ENCODE measurements at regions not wholly inside any gene's neighbourhood (a gene's known extent, or its start where the extent isn't known, plus 50 kb on each side); places are given as distances from the start of the nearest gene placed in this dataset.
A peak's percentile ranks its signal among the peaks of the same experiment; 100 is the strongest.

GRCh38 chr12:91824991-91825390 lies 320.7 kb downstream of the BTG1 start:
- peaks cover 2 to 7% (median 4%) of the 10 kb centered on the region in 8 donors for H3K9me3 Mint-ChIP-seq
- H3K4me3 Mint-ChIP-seq = no peak overlapping the region
- POLR2A ChIA-PET (ENCODE audit: partially characterized antibody) = interaction anchor here (1.4 kb wide), 1 partner anchor 52 kb away, joined by 6 read pairs; no protein-coding TSS in a partner anchor

GRCh38 chr12:91819132-91819447 lies 326.6 kb downstream of the BTG1 start:
- H3K27ac ChIP-seq (ENCODE audit: low read depth, low read length) = no peak overlapping the region
- Mint-ChIP-seq H3K27me3 (no peaks in the 10 kb centered on the region), H3K4me1 (peaks cover 0 to 7% (median 5%) of the 10 kb centered on the region in 4 donors), H3K27ac (peak overlapping the region in 1 of 7 donors; percentile 49), H3K36me3 (peaks cover 0 to 4% of the 10 kb centered on the region in 2 donors), H3K4me3 (no peak overlapping the region), H3K9me3 (peaks cover 3 to 13% (median 4%) of the 10 kb centered on the region in 8 donors)
- no peaks in the 10 kb centered on the region for H3K27me3 ChIP-seq (ENCODE audit: insufficient read depth, low read length)
- H3K36me3 ChIP-seq (ENCODE audit: insufficient read depth, low read length) = no peaks in the 10 kb centered on the region
- intact Hi-C loops (cut with micrococcal nuclease) = loop anchor here (10.0 kb wide), 1 partner anchor 106 kb away; no protein-coding TSS in a partner anchor
- ChIA-PET CTCF (ENCODE audit: partially characterized antibody) (interaction anchor here (3.6 kb wide), 1 partner anchor 8 kb away, joined by 36 read pairs; no protein-coding TSS in a partner anchor), POLR2A (ENCODE audit: partially characterized antibody) (interaction anchor here (0.7 to 1.0 kb wide), 2 partner anchors 58 to 327 kb away, joined by 3 read pairs; partner anchors contain the start of gene BTG1)
- no peak overlapping the region for H3K4me3 ChIP-seq (ENCODE audit: low read length in 2 of 2)
- no peak for DNase-seq
- H3K4me1 ChIP-seq (ENCODE audit: insufficient read depth, low read length) = no peaks in the 10 kb centered on the region
- no peaks in the 10 kb centered on the region for H3K9me3 ChIP-seq (ENCODE audit: control insufficient read depth in 1 of 2, low read length in 2 of 2)

More at GRCh38 chr12:91824991-91825390, 320.7 kb downstream of the BTG1 start:
- Histone ChIP-seq H3K27me3 (ENCODE audit: insufficient read depth, low read length) (no peaks in the 10 kb centered on the region), H3K4me1 (ENCODE audit: insufficient read depth, low read length) (no peaks in the 10 kb centered on the region), H3K4me3 (ENCODE audit: low read length in 2 of 2) (no peak overlapping the region), H3K27ac (ENCODE audit: low read depth, low read length) (no peak overlapping the region), H3K36me3 (ENCODE audit: insufficient read depth, low read length) (no peaks in the 10 kb centered on the region), H3K9me3 (ENCODE audit: control insufficient read depth in 1 of 2, low read length in 2 of 2) (no peaks in the 10 kb centered on the region)
- Mint-ChIP-seq H3K36me3 (peaks cover 0 to 4% of the 10 kb centered on the region in 2 donors), H3K4me1 (peaks cover 0 to 2% (median 0%) of the 10 kb centered on the region in 4 donors), H3K27me3 (no peaks in the 10 kb centered on the region), H3K27ac (no peak overlapping the region)
- intact Hi-C loops (cut with micrococcal nuclease) = no loop called here
- CTCF ChIA-PET (ENCODE audit: partially characterized antibody) = interaction anchor here (1.4 to 3.2 kb wide), 2 partner anchors 13 to 52 kb away, joined by 3 to 11 read pairs; no protein-coding TSS in a partner anchor
- no peak for DNase-seq

GRCh38 chr12:91818227-91819131 lies 327.2 kb downstream of the BTG1 start:
- Mint-ChIP-seq H3K36me3 (peaks cover 0 to 4% of the 10 kb centered on the region in 2 donors), H3K4me3 (no peak overlapping the region), H3K9me3 (peaks cover 3 to 13% (median 4%) of the 10 kb centered on the region in 8 donors), H3K4me1 (peaks cover 0 to 7% (median 6%) of the 10 kb centered on the region in 4 donors), H3K27ac (peak overlapping the region in 1 of 7 donors; percentile 49), H3K27me3 (no peaks in the 10 kb centered on the region)
- ChIA-PET CTCF (ENCODE audit: partially characterized antibody) (no interaction called here), POLR2A (ENCODE audit: partially characterized antibody) (interaction anchor here (1.0 kb wide), 1 partner anchor 58 kb away, joined by 3 read pairs; no protein-coding TSS in a partner anchor)
- no peak for DNase-seq
- Histone ChIP-seq H3K36me3 (ENCODE audit: insufficient read depth, low read length) (no peaks in the 10 kb centered on the region), H3K27ac (ENCODE audit: low read depth, low read length) (no peak overlapping the region), H3K4me1 (ENCODE audit: insufficient read depth, low read length) (no peaks in the 10 kb centered on the region), H3K9me3 (ENCODE audit: control insufficient read depth in 1 of 2, low read length in 2 of 2) (no peaks in the 10 kb centered on the region), H3K4me3 (ENCODE audit: low read length in 2 of 2) (no peak overlapping the region), H3K27me3 (ENCODE audit: insufficient read depth, low read length) (no peaks in the 10 kb centered on the region)
- intact Hi-C loops (cut with micrococcal nuclease) = loop anchor here (10.0 kb wide), 1 partner anchor 106 kb away; no protein-coding TSS in a partner anchor

- POLR2A ChIA-PET (ENCODE audit: partially characterized antibody) = no interaction called here
- DNase-seq = no peak
- CTCF ChIA-PET (ENCODE audit: partially characterized antibody) = no interaction called here
- no peaks in the 10 kb centered on the region for H3K4me1 ChIP-seq (ENCODE audit: insufficient read depth, low read length)
- intact Hi-C loops (cut with micrococcal nuclease) = loop anchor here (10.0 kb wide), 1 partner anchor 107 kb away; no protein-coding TSS in a partner anchor
- H3K27me3 ChIP-seq (ENCODE audit: insufficient read depth, low read length) = no peaks in the 10 kb centered on the region
- no peaks in the 10 kb centered on the region for H3K36me3 ChIP-seq (ENCODE audit: insufficient read depth, low read length)
- no peaks in the 10 kb centered on the region for H3K27me3 Mint-ChIP-seq
- no peak overlapping the region for H3K27ac Mint-ChIP-seq
- peaks cover 3 to 13% (median 4%) of the 10 kb centered on the region in 8 donors for H3K9me3 Mint-ChIP-seq
- no peak overlapping the region for H3K4me3 ChIP-seq (ENCODE audit: low read length in 2 of 2)
- peaks cover 0 to 4% of the 10 kb centered on the region in 2 donors for H3K36me3 Mint-ChIP-seq
- no peak overlapping the region for H3K4me3 Mint-ChIP-seq
- H3K4me1 Mint-ChIP-seq = peaks cover 0 to 7% (median 6%) of the 10 kb centered on the region in 4 donors
- H3K27ac ChIP-seq (ENCODE audit: low read depth, low read length) = no peak overlapping the region
- no peaks in the 10 kb centered on the region for H3K9me3 ChIP-seq (ENCODE audit: control insufficient read depth in 1 of 2, low read length in 2 of 2)
Measured at GRCh38 chr12:91817517-91817916, 328.1 kb downstream of the BTG1 start.

- H3K27me3 ChIP-seq (ENCODE audit: insufficient read depth, low read length) = no peaks in the 10 kb centered on the region
- H3K4me1 Mint-ChIP-seq = peaks cover 6 to 17% (median 12%) of the 10 kb centered on the region in 4 donors
- H3K4me3 ChIP-seq (ENCODE audit: low read length in 2 of 2) = no peak overlapping the region
- H3K4me3 Mint-ChIP-seq = no peak overlapping the region
- intact Hi-C loops (cut with micrococcal nuclease) = loop anchor here (5.0 to 10.0 kb wide), 4 partner anchors 111 to 594 kb away; no protein-coding TSS in a partner anchor
- POLR2A ChIA-PET (ENCODE audit: partially characterized antibody) = interaction anchor here (1.8 to 5.2 kb wide), 2 partner anchors 63 to 330 kb away, joined by 5 to 99 read pairs; partner anchors contain the start of gene BTG1
- H3K27me3 Mint-ChIP-seq = no peaks in the 10 kb centered on the region
- CTCF ChIA-PET (ENCODE audit: partially characterized antibody) = interaction anchor here (1.0 to 4.3 kb wide), 5 partner anchors 34 to 256 kb away, joined by 3 to 45 read pairs (median 16); no protein-coding TSS in a partner anchor
- peak overlapping the region in 2 of 7 donors; percentile 42 to 62 for H3K27ac Mint-ChIP-seq
- DNase-seq = no peak
- no peaks in the 10 kb centered on the region for H3K9me3 ChIP-seq (ENCODE audit: control insufficient read depth in 1 of 2, low read length in 2 of 2)
- peaks cover 8% of the 10 kb centered on the region for H3K4me1 ChIP-seq (ENCODE audit: insufficient read depth, low read length)
- H3K36me3 ChIP-seq (ENCODE audit: insufficient read depth, low read length) = no peaks in the 10 kb centered on the region
- H3K27ac ChIP-seq (ENCODE audit: low read depth, low read length) = no peak overlapping the region
- peaks cover 1 to 23% (median 9%) of the 10 kb centered on the region in 8 donors for H3K9me3 Mint-ChIP-seq
- peaks cover 0 to 9% of the 10 kb centered on the region in 2 donors for H3K36me3 Mint-ChIP-seq
Measured at GRCh38 chr12:91813701-91814100, 331.9 kb downstream of the BTG1 start.

- Mint-ChIP-seq H3K4me1 (peaks cover 4 to 13% (median 12%) of the 10 kb centered on the region in 4 donors), H3K27me3 (no peaks in the 10 kb centered on the region), H3K27ac (peak overlapping the region; percentile 7 to 92 (median 84)), H3K9me3 (peaks cover 0 to 40% (median 17%) of the 10 kb centered on the region in 8 donors), H3K36me3 (peaks cover 0 to 19% of the 10 kb centered on the region in 2 donors), H3K4me3 (peak overlapping the region in 5 of 8 donors; percentile 2 to 57 (median 44))
- intact Hi-C loops (cut with micrococcal nuclease) = loop anchor here (1.0 to 10.0 kb wide), 7 partner anchors 66 to 759 kb away; no protein-coding TSS in a partner anchor
- ChIA-PET CTCF (ENCODE audit: partially characterized antibody) (interaction anchor here (0.6 to 4.3 kb wide), 95 partner anchors 9 to 838 kb away, joined by 3 to 45 read pairs (median 5); partner anchors contain the start of gene BTG1), POLR2A (ENCODE audit: partially characterized antibody) (interaction anchor here (0.6 to 5.2 kb wide), 14 partner anchors 9 to 759 kb away, joined by 3 to 99 read pairs (median 7); partner anchors contain the start of gene BTG1)
- Histone ChIP-seq H3K9me3 (ENCODE audit: control insufficient read depth in 1 of 2, low read length in 2 of 2) (no peaks in the 10 kb centered on the region), H3K36me3 (ENCODE audit: insufficient read depth, low read length) (no peaks in the 10 kb centered on the region), H3K27ac (ENCODE audit: low read depth, low read length) (no peak overlapping the region), H3K27me3 (ENCODE audit: insufficient read depth, low read length) (no peaks in the 10 kb centered on the region), H3K4me3 (ENCODE audit: low read length in 2 of 2) (no peak overlapping the region), H3K4me1 (ENCODE audit: insufficient read depth, low read length) (peaks cover 8% of the 10 kb centered on the region)
- peak; percentile 64 to 73 (median 67) for DNase-seq
Measured at GRCh38 chr12:91811481-91812287, 334.0 kb downstream of the BTG1 start.

Measured in CD4-positive, alpha-beta memory T cell (primary cell).